HCT116 (cell line): ENCODE measurements at regions not wholly inside any gene's neighbourhood (a gene's known extent, or its start where the extent isn't known, plus 50 kb on each side); places are given as distances from the start of the nearest gene placed in this dataset.

Experiments used
- ATAC-seq: fragments of 200-7000 bp; cut with Tn5 transposase; 2 replicates; pipeline ENCODE4 v1.9.1; 2020; ENCODE audit warnings: mild to moderate bottlenecking, moderate library complexity
- BruUV-seq: library from RNA; stranded (reverse); fragments of 400-500 nt; replicated peaks from 2 replicates; lab custom pipeline; 2021; lab: Mats Ljungman, UMichigan
- CTCF ChIA-PET: fragments of 300-600 bp; sonication (Branson Sonifier 250); formaldehyde crosslinking; loops from one replicate; lab custom pipeline; 2021; ENCODE audit warnings: antibody characterized with exemption; lab: Charles Lee
- POLR2A ChIA-PET: fragments of 300-600, 350-600 bp; sonication (Branson Sonifier 250); formaldehyde crosslinking; loops from one replicate; lab custom pipeline; 2021; ENCODE audit warnings: antibody characterized with exemption; lab: Charles Lee
- RAD21 ChIA-PET, 2 experiments: fragments of 300-600 bp; sonication (Branson Sonifier 250); formaldehyde crosslinking; loops; one replicate each; lab custom pipeline; 2023; ENCODE audit warnings: low total read pairs in 2 of 2; ENCODE audit not compliant: uncharacterized antibody in 2 of 2, unreplicated experiment in 2 of 2, low non-redundant PET in 1 of 2; lab: Charles Lee
- DNase-seq: peaks from one replicate; pipeline ENCODE4 v3.0.0-alpha.2; 2010; ENCODE audit warnings: low read depth, low spot score
- H2AFZ ChIP-seq: fragments of 200-600 bp; shearing (Covaris generic), sonication (generic); 2 replicates; pipeline ENCODE4 v1.6.1; 2017; ENCODE audit warnings: low read depth, mixed run types, mixed read lengths, antibody characterized with exemption, low read length; ENCODE audit not compliant: poor library complexity, severe bottlenecking
- H3K27ac ChIP-seq: 2 replicates; pipeline ENCODE4 v1.5.1; 2012; ENCODE audit warnings: low read depth, low read length
- H3K27me3 ChIP-seq: fragments of 200-600 bp; sonication (generic); 2 replicates; pipeline ENCODE4 v1.6.1; 2016; ENCODE audit warnings: mixed run types, low read length, mixed read lengths; ENCODE audit not compliant: insufficient read depth
- H3K36me3 ChIP-seq, 2 experiments: fragments of 200-500 bp in 1 of 2; fragments of 200-600 bp in 1 of 2; sonication (Bioruptor generic) in 1 of 2; sonication (generic) in 1 of 2; 2 replicates each; pipeline versions ENCODE4 v1.5.1 to v1.6.1; 2014 to 2016; ENCODE audit warnings: low read length in 2 of 2, inconsistent platforms in 1 of 2, mixed read lengths in 1 of 2, mixed run types in 1 of 2; ENCODE audit not compliant: insufficient read depth in 2 of 2, control insufficient read depth in 1 of 2
- H3K4me1 ChIP-seq, 2 experiments: fragments of 200-600 bp in 1 of 2; sonication (generic) in 1 of 2; 2 replicates each; pipeline versions ENCODE4 v1.5.1 to v1.6.1; 2012 to 2017; ENCODE audit warnings: low read length in 2 of 2, inconsistent platforms in 1 of 2, mild to moderate bottlenecking in 1 of 2, mixed read lengths in 1 of 2, mixed run types in 1 of 2, moderate library complexity in 1 of 2; ENCODE audit not compliant: insufficient read depth in 2 of 2, control insufficient read depth in 1 of 2
- H3K4me2 ChIP-seq: fragments of 200-600 bp; sonication (generic); 2 replicates; pipeline ENCODE4 v1.6.1; 2017; ENCODE audit warnings: mixed run types, low read length, mixed read lengths
- H3K4me3 ChIP-seq, 2 experiments: fragments of 200-600 bp in 1 of 2; sonication (generic) in 1 of 2; replicated peaks in 1 of 2; 2 replicates each; pipeline ENCODE4 v1.5.1; 2011 to 2016; ENCODE audit warnings: low read length in 2 of 2, control low read depth in 1 of 2, low read depth in 1 of 2, mild to moderate bottlenecking in 1 of 2, mixed read lengths in 1 of 2, mixed run types in 1 of 2
- H3K79me2 ChIP-seq: fragments of 200-600 bp; sonication (generic); 2 replicates; pipeline ENCODE4 v1.6.1; 2017; ENCODE audit warnings: mild to moderate bottlenecking, mixed run types, low read length, moderate library complexity, mixed read lengths; ENCODE audit not compliant: insufficient read depth
- H3K9ac ChIP-seq: fragments of 200-600 bp; sonication (generic); 2 replicates; pipeline ENCODE4 v1.6.1; 2016; ENCODE audit warnings: low read length, mixed read lengths
- H3K9me2 ChIP-seq: fragments of 200-600 bp; sonication (generic), shearing (Covaris generic); 2 replicates; pipeline ENCODE4 v1.6.1; 2017; ENCODE audit warnings: mixed run types, mild to moderate bottlenecking, moderate library complexity; ENCODE audit not compliant: insufficient read depth
- H3K9me3 ChIP-seq, 2 experiments: fragments of 200-500 bp in 1 of 2; fragments of 200-600 bp in 1 of 2; sonication (Bioruptor generic) in 1 of 2; sonication (generic) in 1 of 2; 2 replicates each; pipeline ENCODE4 v1.6.1; 2014 to 2017; ENCODE audit warnings: low read length in 2 of 2, mixed read lengths in 2 of 2, inconsistent platforms in 1 of 2, low read depth in 1 of 2, mild to moderate bottlenecking in 1 of 2, mixed run types in 1 of 2, moderate library complexity in 1 of 2; ENCODE audit not compliant: control insufficient read depth in 1 of 2, insufficient read depth in 1 of 2
- H4K20me1 ChIP-seq: fragments of 200-600 bp; sonication (generic), shearing (Covaris generic); 2 replicates; pipeline ENCODE4 v1.6.1; 2017; ENCODE audit warnings: mixed run types, mild to moderate bottlenecking, moderate library complexity; ENCODE audit not compliant: insufficient read depth
- ELF1 ChIP-seq: IDR thresholded peaks from 2 replicates; pipeline ENCODE4 v1.6.1; 2012; ENCODE audit warnings: low read depth, borderline replicate concordance
- EZH2 ChIP-seq: fragments of 200-600 bp; sonication (generic); IDR thresholded peaks from 2 replicates; pipeline ENCODE4 v1.6.1; 2017; ENCODE audit warnings: antibody characterized with exemption, mixed run types
- FOSL1 ChIP-seq: IDR thresholded peaks from 2 replicates; pipeline ENCODE4 v1.6.1; 2012; ENCODE audit warnings: low read depth
- POLR2A ChIP-seq: IDR thresholded peaks from 2 replicates; pipeline ENCODE4 v1.7.0; 2011; ENCODE audit warnings: borderline replicate concordance; ENCODE audit not compliant: insufficient read depth, insufficient read length; ENCODE audit errors: extremely low read depth
- POLR2AphosphoS5 ChIP-seq: IDR thresholded peaks from 2 replicates; pipeline ENCODE4 v1.6.1; 2011; ENCODE audit warnings: mild to moderate bottlenecking, low read depth, low read length, moderate library complexity
- SIN3A ChIP-seq: IDR thresholded peaks from 2 replicates; pipeline ENCODE4 v1.6.1; 2012; ENCODE audit warnings: low read depth
- SP1 ChIP-seq: IDR thresholded peaks from 2 replicates; pipeline ENCODE4 v1.6.1; 2012; ENCODE audit warnings: low read depth
- SRF ChIP-seq: IDR thresholded peaks from 2 replicates; pipeline ENCODE4 v1.6.1; 2012; ENCODE audit warnings: low read depth
- TCF7L2 ChIP-seq: IDR thresholded peaks from 2 replicates; pipeline ENCODE4 v1.7.0; 2011; ENCODE audit warnings: borderline replicate concordance, inconsistent platforms; ENCODE audit not compliant: insufficient read depth, insufficient read length; ENCODE audit errors: extremely low read depth
- YY1 ChIP-seq: IDR thresholded peaks from 2 replicates; pipeline ENCODE4 v1.6.1; 2011; ENCODE audit warnings: low read length, low read depth, moderate library complexity, mild to moderate bottlenecking; ENCODE audit not compliant: insufficient replicate concordance; ENCODE audit errors: extremely low read depth
- intact Hi-C: fragments of 100-400 bp; cut with micrococcal nuclease; formaldehyde crosslinking; loops from 2 replicates; pipeline ENCODE4 v1.10.0; 2022
- TF ChIP-seq, protein P1 (sequence below), 3 experiments: fragments of 200-600 bp in 1 of 3; sonication (generic) in 1 of 3; IDR thresholded peaks in 2 of 3; conservative IDR thresholded peaks in 1 of 3; 2 replicates each; pipeline ENCODE4 v1.5.1; 2012 to 2017; ENCODE audit warnings: low read depth in 2 of 3, low read length in 2 of 3, antibody characterized with exemption in 1 of 3, borderline replicate concordance in 1 of 3, control low read depth in 1 of 3, mild to moderate bottlenecking in 1 of 3, mixed read lengths in 1 of 3, mixed run types in 1 of 3, moderate library complexity in 1 of 3; ENCODE audit not compliant: insufficient read depth in 1 of 3
- TF ChIP-seq, protein P2 (sequence below): IDR thresholded peaks from 2 replicates; pipeline ENCODE4 v1.6.1; 2012

DNA sequence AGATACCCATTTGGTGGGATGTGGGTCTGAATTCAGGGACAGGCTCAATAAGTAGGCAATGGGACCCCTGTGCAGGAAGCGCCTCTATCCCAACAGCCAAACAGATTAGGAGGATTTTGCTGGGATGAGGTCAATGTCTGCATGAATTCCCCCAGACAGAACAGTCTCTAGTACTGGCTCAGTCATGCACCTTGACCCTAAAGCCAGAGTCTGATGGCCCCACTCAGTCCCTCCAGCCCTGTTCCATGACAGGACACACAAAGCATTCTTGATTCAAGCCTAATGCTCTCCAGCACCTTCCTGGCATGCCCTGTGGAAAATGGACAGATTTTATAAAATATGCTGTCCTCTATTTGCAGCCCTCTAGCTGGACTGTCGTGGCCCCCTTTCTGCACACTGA is 49.8 kb upstream of the RAB6D start:
- peaks cover 19% of the 10 kb centered on the region for H3K27me3 ChIP-seq
- no TSS peak for BruUV-seq
- no peaks in the 10 kb centered on the region for H3K9me3 ChIP-seq
- H3K79me2 ChIP-seq: no peaks in the 10 kb centered on the region
- POLR2A ChIA-PET: no interaction called here
- RAD21 ChIA-PET: no interaction called here
- DNase-seq: no peak
- no peaks in the 10 kb centered on the region for H3K36me3 ChIP-seq
- H3K9ac ChIP-seq: no peak overlapping the region
- TF ChIP-seq, protein P1, sequence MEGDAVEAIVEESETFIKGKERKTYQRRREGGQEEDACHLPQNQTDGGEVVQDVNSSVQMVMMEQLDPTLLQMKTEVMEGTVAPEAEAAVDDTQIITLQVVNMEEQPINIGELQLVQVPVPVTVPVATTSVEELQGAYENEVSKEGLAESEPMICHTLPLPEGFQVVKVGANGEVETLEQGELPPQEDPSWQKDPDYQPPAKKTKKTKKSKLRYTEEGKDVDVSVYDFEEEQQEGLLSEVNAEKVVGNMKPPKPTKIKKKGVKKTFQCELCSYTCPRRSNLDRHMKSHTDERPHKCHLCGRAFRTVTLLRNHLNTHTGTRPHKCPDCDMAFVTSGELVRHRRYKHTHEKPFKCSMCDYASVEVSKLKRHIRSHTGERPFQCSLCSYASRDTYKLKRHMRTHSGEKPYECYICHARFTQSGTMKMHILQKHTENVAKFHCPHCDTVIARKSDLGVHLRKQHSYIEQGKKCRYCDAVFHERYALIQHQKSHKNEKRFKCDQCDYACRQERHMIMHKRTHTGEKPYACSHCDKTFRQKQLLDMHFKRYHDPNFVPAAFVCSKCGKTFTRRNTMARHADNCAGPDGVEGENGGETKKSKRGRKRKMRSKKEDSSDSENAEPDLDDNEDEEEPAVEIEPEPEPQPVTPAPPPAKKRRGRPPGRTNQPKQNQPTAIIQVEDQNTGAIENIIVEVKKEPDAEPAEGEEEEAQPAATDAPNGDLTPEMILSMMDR (IDR thresholded peaks at IDR 0.05 in 2 of 3, conservative IDR thresholded peaks at IDR 0.05 in 1 of 3; ENCODE audit: borderline replicate concordance in 1 of 3, insufficient read depth in 1 of 3, low read depth in 2 of 3, low read length in 2 of 3): no peak
- TF ChIP-seq SIN3A (no peak), ELF1 (no peak), POLR2A (no peak), EZH2 (no peak), POLR2AphosphoS5 (no peak), TCF7L2 (no peak), YY1 (no peak), SRF (no peak), FOSL1 (no peak), SP1 (no peak)
- TF ChIP-seq, protein P2, sequence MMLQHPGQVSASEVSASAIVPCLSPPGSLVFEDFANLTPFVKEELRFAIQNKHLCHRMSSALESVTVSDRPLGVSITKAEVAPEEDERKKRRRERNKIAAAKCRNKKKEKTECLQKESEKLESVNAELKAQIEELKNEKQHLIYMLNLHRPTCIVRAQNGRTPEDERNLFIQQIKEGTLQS: no peak
- CTCF ChIA-PET: interaction anchor here (1.1 to 2.2 kb wide), 4 partner anchors 79 to 260 kb away, joined by 3 to 9 read pairs (median 5); no protein-coding TSS in a partner anchor
- H3K27ac ChIP-seq: no peak overlapping the region
- no peaks in the 10 kb centered on the region for H3K9me2 ChIP-seq
- no peaks in the 10 kb centered on the region; a peak in 1 of 4 replicates for H3K4me1 ChIP-seq
- no peak overlapping the region for H3K4me3 ChIP-seq
- no peaks in the 10 kb centered on the region for H4K20me1 ChIP-seq
- intact Hi-C loops: loop anchor here (1.0 to 5.0 kb wide), 6 partner anchors 79 to 733 kb away; partner anchors contain the start of genes CCDC74A and MZT2A
- ATAC-seq: peak; percentile 33; the same call in 1 of the 2 replicates
- peak overlapping the region; percentile 79 for H2AFZ ChIP-seq
- H3K4me2 ChIP-seq: no peak overlapping the region
